ENCODE measurements at regions not wholly inside any gene's neighbourhood (a gene's known extent, or its start where the extent isn't known, plus 50 kb on each side); places are given as distances from the start of the nearest gene placed in this dataset.

DNA sequence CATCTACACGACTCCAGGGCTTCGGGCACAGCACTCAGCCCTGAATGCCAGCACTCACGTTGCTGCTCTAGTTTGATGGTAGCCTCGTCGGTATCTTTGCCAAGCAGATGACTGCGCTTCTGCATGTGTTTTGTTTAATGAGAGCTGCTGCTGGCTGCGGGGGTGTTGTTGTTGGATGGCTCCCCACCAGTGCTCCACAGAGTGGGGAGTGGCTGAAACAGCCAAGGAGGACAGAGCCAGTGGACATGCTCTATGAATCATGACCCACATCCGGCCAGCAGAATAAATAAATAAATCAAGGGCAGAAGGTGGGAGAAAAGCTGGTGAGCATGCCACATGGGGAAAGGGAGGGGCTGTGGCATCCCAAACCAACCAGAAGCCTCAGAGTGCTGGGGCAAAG is 131.2 kb upstream of the SOX11 start (continued):
- TF ChIP-seq PML (IDR thresholded peaks at IDR 0.05; ENCODE audit: low read length) (no peak), MTA3 (IDR thresholded peaks at IDR 0.05; ENCODE audit: borderline replicate concordance, low read length) (no peak), YY1 (IDR thresholded peaks at IDR 0.05; ENCODE audit: low read depth, low read length) (no peak)
- TF ChIP-seq, protein P1, sequence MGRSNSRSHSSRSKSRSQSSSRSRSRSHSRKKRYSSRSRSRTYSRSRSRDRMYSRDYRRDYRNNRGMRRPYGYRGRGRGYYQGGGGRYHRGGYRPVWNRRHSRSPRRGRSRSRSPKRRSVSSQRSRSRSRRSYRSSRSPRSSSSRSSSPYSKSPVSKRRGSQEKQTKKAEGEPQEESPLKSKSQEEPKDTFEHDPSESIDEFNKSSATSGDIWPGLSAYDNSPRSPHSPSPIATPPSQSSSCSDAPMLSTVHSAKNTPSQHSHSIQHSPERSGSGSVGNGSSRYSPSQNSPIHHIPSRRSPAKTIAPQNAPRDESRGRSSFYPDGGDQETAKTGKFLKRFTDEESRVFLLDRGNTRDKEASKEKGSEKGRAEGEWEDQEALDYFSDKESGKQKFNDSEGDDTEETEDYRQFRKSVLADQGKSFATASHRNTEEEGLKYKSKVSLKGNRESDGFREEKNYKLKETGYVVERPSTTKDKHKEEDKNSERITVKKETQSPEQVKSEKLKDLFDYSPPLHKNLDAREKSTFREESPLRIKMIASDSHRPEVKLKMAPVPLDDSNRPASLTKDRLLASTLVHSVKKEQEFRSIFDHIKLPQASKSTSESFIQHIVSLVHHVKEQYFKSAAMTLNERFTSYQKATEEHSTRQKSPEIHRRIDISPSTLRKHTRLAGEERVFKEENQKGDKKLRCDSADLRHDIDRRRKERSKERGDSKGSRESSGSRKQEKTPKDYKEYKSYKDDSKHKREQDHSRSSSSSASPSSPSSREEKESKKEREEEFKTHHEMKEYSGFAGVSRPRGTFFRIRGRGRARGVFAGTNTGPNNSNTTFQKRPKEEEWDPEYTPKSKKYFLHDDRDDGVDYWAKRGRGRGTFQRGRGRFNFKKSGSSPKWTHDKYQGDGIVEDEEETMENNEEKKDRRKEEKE (IDR thresholded peaks at IDR 0.05): no peak

DNA sequence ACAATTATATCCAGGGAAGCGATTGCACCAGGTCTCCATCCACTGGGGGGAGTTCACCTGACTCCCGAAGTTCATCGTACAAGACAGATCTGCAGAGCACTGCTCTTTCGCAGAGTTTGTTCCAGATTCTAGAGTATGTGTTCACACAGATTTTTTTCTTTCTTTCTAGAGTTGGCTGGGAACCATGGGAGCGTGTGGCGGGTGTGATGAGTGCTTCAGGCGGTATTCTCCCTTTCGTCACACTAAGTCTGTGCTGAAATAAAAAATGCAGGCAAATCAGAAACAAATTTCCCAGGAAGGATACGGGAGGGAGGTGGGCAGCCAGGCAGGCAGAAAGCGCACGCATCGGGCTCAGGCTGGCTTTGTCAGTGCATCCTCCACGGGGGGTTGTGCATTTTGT is 129.8 kb upstream of the SOX11 start:
- RAD21 ChIA-PET (ENCODE audit: unreplicated experiment): no interaction called here
- no peak overlapping the region for H3K4me2 ChIP-seq (ENCODE audit: control insufficient read depth, insufficient read depth)
- in situ Hi-C loops (cut with MboI) (no loop called here), intact Hi-C loops (cut with micrococcal nuclease; ENCODE audit: unreplicated experiment) (no loop called here)
- H3K27ac ChIP-seq (ENCODE audit: control insufficient read depth, insufficient read depth): no peak overlapping the region
- no peaks in the 10 kb centered on the region for H3K36me3 ChIP-seq (ENCODE audit: control insufficient read depth in 2 of 2, insufficient read depth in 2 of 2, low read length in 1 of 2)
- SMC1A ChIA-PET (ENCODE audit: uncharacterized antibody, unreplicated experiment): no interaction called here
- no peaks in the 10 kb centered on the region for H4K20me1 ChIP-seq (ENCODE audit: control insufficient read depth, insufficient read depth)
- DNase-seq (ENCODE audit: low read depth, low spot score) (no peak), ATAC-seq (no peak), FAIRE-seq (no peak)
- no peaks in the 10 kb centered on the region for H3K27me3 ChIP-seq (replicated peaks in 1 of 2; ENCODE audit: control insufficient read depth in 2 of 2, insufficient read depth in 2 of 2, low read length in 1 of 2)
- BruUV-seq (replicated peaks): no TSS peak
- 65% methylated on average over 13 of the region's 13 CpGs for WGBS (ENCODE audit: insufficient coverage, insufficient replicate concordance, low lambda C conversion rate, missing lambda C conversion rate)
- no peak overlapping the region for H3K4me3 ChIP-seq
- H2AFZ ChIP-seq (ENCODE audit: control insufficient read depth, low read depth, low read length): no peak overlapping the region
- no peaks in the 10 kb centered on the region for H3K4me1 ChIP-seq (ENCODE audit: control insufficient read depth, insufficient read depth, low read length)
- H3K79me2 ChIP-seq (ENCODE audit: control insufficient read depth, insufficient read depth, low read length): no peaks in the 10 kb centered on the region
- no peaks in the 10 kb centered on the region for H3K9me3 ChIP-seq (replicated peaks; ENCODE audit: control insufficient read depth, insufficient read depth, low read length)
- no peak overlapping the region for H3K9ac ChIP-seq (ENCODE audit: control insufficient read depth, insufficient read depth, low read length)
- CTCF ChIA-PET: no interaction called here
- POLR2A ChIA-PET: no interaction called here
- TF ChIP-seq, protein P2, sequence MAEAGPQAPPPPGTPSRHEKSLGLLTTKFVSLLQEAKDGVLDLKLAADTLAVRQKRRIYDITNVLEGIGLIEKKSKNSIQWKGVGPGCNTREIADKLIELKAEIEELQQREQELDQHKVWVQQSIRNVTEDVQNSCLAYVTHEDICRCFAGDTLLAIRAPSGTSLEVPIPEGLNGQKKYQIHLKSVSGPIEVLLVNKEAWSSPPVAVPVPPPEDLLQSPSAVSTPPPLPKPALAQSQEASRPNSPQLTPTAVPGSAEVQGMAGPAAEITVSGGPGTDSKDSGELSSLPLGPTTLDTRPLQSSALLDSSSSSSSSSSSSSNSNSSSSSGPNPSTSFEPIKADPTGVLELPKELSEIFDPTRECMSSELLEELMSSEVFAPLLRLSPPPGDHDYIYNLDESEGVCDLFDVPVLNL (IDR thresholded peaks at IDR 0.05; ENCODE audit: low read depth, low read length): no peak
- TF ChIP-seq SREBF1 (IDR thresholded peaks at IDR 0.05; ENCODE audit: low read length) (no peak), MEF2B (IDR thresholded peaks at IDR 0.05; ENCODE audit: partially characterized antibody, poor library complexity, severe bottlenecking) (no peak), POLR2A (IDR thresholded peaks at IDR 0.05; ENCODE audit: low read depth, low read length) (no peak), CREM (IDR thresholded peaks at IDR 0.05; ENCODE audit: low read depth) (no peak), HDGF (IDR thresholded peaks at IDR 0.05) (no peak), YBX1 (IDR thresholded peaks at IDR 0.05) (no peak), YY1 (IDR thresholded peaks at IDR 0.05; ENCODE audit: low read depth, low read length) (no peak), WRNIP1 (IDR thresholded peaks at IDR 0.05; ENCODE audit: borderline replicate concordance, low read depth, low read length) (no peak), MYC (IDR thresholded peaks at IDR 0.05; ENCODE audit: insufficient read depth, insufficient read length, insufficient replicate concordance, low read length, severe bottlenecking) (no peak), STAT3 (IDR thresholded peaks at IDR 0.05; ENCODE audit: low read depth, low read length) (no peak), POLR2AphosphoS2 (IDR thresholded peaks at IDR 0.05; ENCODE audit: low read depth, low read length) (no peak), SIX5 (IDR thresholded peaks at IDR 0.05; ENCODE audit: low read depth, low read length, severe bottlenecking) (no peak), ZNF384 (IDR thresholded peaks at IDR 0.05; ENCODE audit: borderline replicate concordance, low read depth, low read length) (no peak), SIN3A (IDR thresholded peaks at IDR 0.05; ENCODE audit: low read depth, low read length) (no peak), NFIC (IDR thresholded peaks at IDR 0.05; ENCODE audit: low read depth, low read length) (no peak)
- TF ChIP-seq, protein P3, sequence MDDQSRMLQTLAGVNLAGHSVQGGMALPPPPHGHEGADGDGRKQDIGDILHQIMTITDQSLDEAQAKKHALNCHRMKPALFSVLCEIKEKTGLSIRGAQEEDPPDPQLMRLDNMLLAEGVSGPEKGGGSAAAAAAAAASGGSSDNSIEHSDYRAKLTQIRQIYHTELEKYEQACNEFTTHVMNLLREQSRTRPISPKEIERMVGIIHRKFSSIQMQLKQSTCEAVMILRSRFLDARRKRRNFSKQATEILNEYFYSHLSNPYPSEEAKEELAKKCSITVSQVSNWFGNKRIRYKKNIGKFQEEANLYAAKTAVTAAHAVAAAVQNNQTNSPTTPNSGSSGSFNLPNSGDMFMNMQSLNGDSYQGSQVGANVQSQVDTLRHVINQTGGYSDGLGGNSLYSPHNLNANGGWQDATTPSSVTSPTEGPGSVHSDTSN (IDR thresholded peaks at IDR 0.05; ENCODE audit: insufficient replicate concordance, low read depth, low read length): no peak
- TF ChIP-seq, protein P4, sequence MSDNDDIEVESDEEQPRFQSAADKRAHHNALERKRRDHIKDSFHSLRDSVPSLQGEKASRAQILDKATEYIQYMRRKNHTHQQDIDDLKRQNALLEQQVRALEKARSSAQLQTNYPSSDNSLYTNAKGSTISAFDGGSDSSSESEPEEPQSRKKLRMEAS (IDR thresholded peaks at IDR 0.05; ENCODE audit: low read depth, low read length): no peak

All from GM12878 (cell line).